Astrocyte of the cerebellum (primary cell): ENCODE measurements at regions not wholly inside any gene's neighbourhood (a gene's known extent, or its start where the extent isn't known, plus 50 kb on each side); places are given as distances from the start of the nearest gene placed in this dataset.

Experiments used
- DNase-seq: peaks from one replicate; pipeline ENCODE4 v3.0.0-alpha.2; 2011; ENCODE audit warnings: low read depth
- H3K4me3 ChIP-seq: 2 replicates; pipeline ENCODE4 v1.5.1; 2011; ENCODE audit warnings: mild to moderate bottlenecking, low read depth, low read length, moderate library complexity
- CTCF ChIP-seq: IDR thresholded peaks from 2 replicates; pipeline ENCODE4 v1.5.1; 2012; ENCODE audit warnings: low read length, low read depth, moderate library complexity, mild to moderate bottlenecking; ENCODE audit errors: missing control alignments
- in situ Hi-C: cut with HindIII; loops from 2 replicates; pipeline ENCODE4 v1.10.0; 2017; ENCODE audit warnings: low sequenced_read_pairs

GRCh38 chr3:145639875-145640274 lies 521.1 kb downstream of the PLOD2 start:
- TF ChIP-seq CTCF: no peak
- H3K4me3 ChIP-seq: no peak overlapping the region
- DNase-seq: no peak
- in situ Hi-C loops: no loop called here

- in situ Hi-C loops: no loop called here
- DNase-seq: no peak
Observed at GRCh38 chr3:145648396-145648795, 512.6 kb downstream of the PLOD2 start.

GRCh38 chr3:145649368-145649887 lies 511.6 kb downstream of the PLOD2 start:
- in situ Hi-C loops: no loop called here
- DNase-seq: no peak
- H3K4me3 ChIP-seq: no peak overlapping the region
- no peak for TF ChIP-seq CTCF

More at GRCh38 chr3:145648396-145648795, 512.6 kb downstream of the PLOD2 start:
- no peak for TF ChIP-seq CTCF
- no peak overlapping the region for H3K4me3 ChIP-seq

- in situ Hi-C loops: no loop called here
- TF ChIP-seq CTCF: no peak
- no peak for DNase-seq
- H3K4me3 ChIP-seq: no peak overlapping the region
Observed at GRCh38 chr3:145650170-145650569, 510.8 kb downstream of the PLOD2 start.

GRCh38 chr3:145671121-145671520 lies 489.9 kb downstream of the PLOD2 start:
- no peak overlapping the region for H3K4me3 ChIP-seq
- DNase-seq: no peak
- no peak for TF ChIP-seq CTCF
- in situ Hi-C loops: no loop called here

- in situ Hi-C loops: no loop called here
Observed at GRCh38 chr3:145673838-145674237, 487.1 kb downstream of the PLOD2 start.

More at GRCh38 chr3:145673838-145674237, 487.1 kb downstream of the PLOD2 start:
- H3K4me3 ChIP-seq: no peak overlapping the region
- no peak for TF ChIP-seq CTCF
- DNase-seq: no peak
